GM13976 (cell line): ENCODE measurements at regions not wholly inside any gene's neighbourhood (a gene's known extent, or its start where the extent isn't known, plus 50 kb on each side); places are given as distances from the start of the nearest gene placed in this dataset.

Source experiments
- DNase-seq: peaks from one replicate; pipeline ENCODE4 v3.0.0; 2012; ENCODE audit warnings: low spot score
- CTCF ChIP-seq: IDR thresholded peaks from 2 replicates; pipeline ENCODE4 v1.5.1; 2012; ENCODE audit warnings: borderline replicate concordance, mild to moderate bottlenecking; ENCODE audit not compliant: insufficient read depth; ENCODE audit errors: extremely low read depth, missing control alignments, control extremely low read depth
- in situ Hi-C: fragments of 300-500 bp; cut with MboI; formaldehyde crosslinking; loops from one replicate; pipeline ENCODE4 v1.12.0; 2022; ENCODE audit warnings: low sequenced_read_pairs, mixed read lengths, inconsistent platforms; ENCODE audit not compliant: unreplicated experiment

- no peak for TF ChIP-seq CTCF
- no peak for DNase-seq
- in situ Hi-C loops = no loop called here
Observed at GRCh38 chr1:38127428-38127827, 80.8 kb upstream of the POU3F1 start.

- in situ Hi-C loops = no loop called here
- TF ChIP-seq CTCF = no peak
- no peak for DNase-seq
Observed at GRCh38 chr1:38126970-38127369, 80.4 kb upstream of the POU3F1 start.

GRCh38 chr1:38125837-38126520, 79.4 kb upstream of the POU3F1 start:
- no peak for DNase-seq
- no peak for TF ChIP-seq CTCF
- in situ Hi-C loops = no loop called here

GRCh38 chr1:38125016-38125415, 78.4 kb upstream of the POU3F1 start:
- TF ChIP-seq CTCF = no peak
- in situ Hi-C loops = no loop called here
- no peak for DNase-seq

GRCh38 chr1:38123356-38124135, 77.0 kb upstream of the POU3F1 start:
- DNase-seq = no peak
- no peak for TF ChIP-seq CTCF
- in situ Hi-C loops = no loop called here

GRCh38 chr1:38121231-38121680, 74.7 kb upstream of the POU3F1 start:
- TF ChIP-seq CTCF = no peak
- DNase-seq = no peak
- in situ Hi-C loops = no loop called here
